HEK293 (cell line): ENCODE measurements at regions not wholly inside any gene's neighbourhood (a gene's known extent, or its start where the extent isn't known, plus 50 kb on each side); places are given as distances from the start of the nearest gene placed in this dataset.

Source experiments
- ATF2 ChIP-seq: fragments of 450-650 bp; formaldehyde crosslinking; IDR thresholded peaks from 2 replicates; pipeline ENCODE4 v1.5.1; 2016; ENCODE audit warnings: missing biosample characterization, missing genetic modification characterization, low read depth
- CTCF ChIP-seq: fragments of 450-650 bp; formaldehyde crosslinking; IDR thresholded peaks from 2 replicates; pipeline ENCODE4 v1.5.1; 2016; ENCODE audit warnings: missing biosample characterization, missing genetic modification characterization
- PATZ1 ChIP-seq: fragments of 450-650 bp; formaldehyde crosslinking; IDR thresholded peaks from 2 replicates; pipeline ENCODE4 v1.5.1; 2016; ENCODE audit warnings: missing biosample characterization, missing genetic modification characterization
- ZBTB1 ChIP-seq: fragments of 450-650 bp; formaldehyde crosslinking; IDR thresholded peaks from 2 replicates; pipeline ENCODE4 v1.5.1; 2016; ENCODE audit warnings: missing biosample characterization, missing genetic modification characterization
- ZFP37 ChIP-seq: fragments of 450-650 bp; formaldehyde crosslinking; IDR thresholded peaks from 2 replicates; pipeline ENCODE4 v1.5.1; 2016; ENCODE audit warnings: missing biosample characterization, missing genetic modification characterization
- ZNF239 ChIP-seq: fragments of 450-650 bp; formaldehyde crosslinking; IDR thresholded peaks from 2 replicates; pipeline ENCODE4 v1.5.1; 2016; ENCODE audit warnings: missing biosample characterization, missing genetic modification characterization
- ZNF670 ChIP-seq: fragments of 450-650 bp; formaldehyde crosslinking; IDR thresholded peaks from 2 replicates; pipeline ENCODE4 v1.5.1; 2016; ENCODE audit warnings: missing biosample characterization, missing genetic modification characterization, low read depth
- ZNF747 ChIP-seq: fragments of 450-650 bp; formaldehyde crosslinking; IDR thresholded peaks from 2 replicates; pipeline ENCODE4 v1.5.1; 2016; ENCODE audit warnings: missing biosample characterization, missing genetic modification characterization
- ZNF777 ChIP-seq: fragments of 450-650 bp; formaldehyde crosslinking; IDR thresholded peaks from 2 replicates; pipeline ENCODE4 v1.5.1; 2017; ENCODE audit warnings: missing biosample characterization, missing genetic modification characterization, borderline replicate concordance

GRCh38 chr4:127469959-127470809 is 162.6 kb upstream of the INTU start:
- no peak for TF ChIP-seq CTCF (tag by site-specific recombination)
- TF ChIP-seq ATF2 (tag by site-specific recombination): no peak
- TF ChIP-seq PATZ1 (tag by site-specific recombination): no peak
- TF ChIP-seq ZBTB1: no peak
- TF ChIP-seq ZFP37 (tag by site-specific recombination): no peak
- TF ChIP-seq ZNF777 (tag by site-specific recombination): no peak
- TF ChIP-seq ZNF239 (tag by site-specific recombination): no peak
- no peak for TF ChIP-seq ZNF670 (tag by site-specific recombination)
- TF ChIP-seq ZNF747: no peak
